GM12891 (cell line): ENCODE measurements at regions not wholly inside any gene's neighbourhood (a gene's known extent, or its start where the extent isn't known, plus 50 kb on each side); places are given as distances from the start of the nearest gene placed in this dataset.

Experiments
- PAX5 ChIP-seq: IDR thresholded peaks from 2 replicates; pipeline ENCODE4 v1.6.1; 2011; ENCODE audit warnings: low read length, moderate library complexity, mild to moderate bottlenecking; ENCODE audit not compliant: insufficient read depth, severe bottlenecking
- POLR2A ChIP-seq: IDR thresholded peaks from 2 replicates; pipeline ENCODE4 v1.6.1; 2011; ENCODE audit warnings: low read depth, low read length, control low read depth
- POLR2AphosphoS5 ChIP-seq: IDR thresholded peaks from 2 replicates; pipeline ENCODE4 v1.6.1; 2011; ENCODE audit warnings: low read depth, low read length, control low read depth
- POU2F2 ChIP-seq: IDR thresholded peaks from 2 replicates; pipeline ENCODE4 v1.6.1; 2011; ENCODE audit warnings: low read depth, mild to moderate bottlenecking, control low read depth, low read length, moderate library complexity
- SPI1 ChIP-seq: IDR thresholded peaks from 2 replicates; pipeline ENCODE4 v1.6.1; 2011; ENCODE audit warnings: low read depth, low read length, control low read depth
- TAF1 ChIP-seq: IDR thresholded peaks from 2 replicates; pipeline ENCODE4 v1.6.1; 2011; ENCODE audit warnings: low read depth, low read length, control low read depth

- TF ChIP-seq POLR2A: no peak
- no peak for TF ChIP-seq POLR2AphosphoS5
- no peak for TF ChIP-seq TAF1
- TF ChIP-seq SPI1: no peak
- TF ChIP-seq POU2F2: no peak
- TF ChIP-seq PAX5: no peak
Observed at GRCh38 chr17:34756637-34757021, 177.2 kb downstream of the TMEM132E start.
